NT2/D1 (cell line): ENCODE measurements at regions not wholly inside any gene's neighbourhood (a gene's known extent, or its start where the extent isn't known, plus 50 kb on each side); places are given as distances from the start of the nearest gene placed in this dataset.

ENCODE experiments used
- DNase-seq: peaks from one replicate; pipeline ENCODE4 v3.0.0-alpha.2; 2011; ENCODE audit warnings: low read depth, low spot score
- H3K27me3 ChIP-seq: 2 replicates; pipeline ENCODE4 v1.6.0; 2011; ENCODE audit warnings: mild to moderate bottlenecking; ENCODE audit not compliant: insufficient read length, insufficient read depth
- H3K36me3 ChIP-seq: 2 replicates; pipeline ENCODE4 v1.6.1; 2011; ENCODE audit warnings: mild to moderate bottlenecking, low read length, mixed read lengths; ENCODE audit not compliant: insufficient read depth, insufficient read length
- H3K4me1 ChIP-seq: 2 replicates; pipeline ENCODE4 v1.5.1; 2011; ENCODE audit not compliant: insufficient read depth, insufficient read length
- H3K4me3 ChIP-seq: 2 replicates; pipeline ENCODE4 v1.5.1; 2011; ENCODE audit warnings: low read depth; ENCODE audit not compliant: insufficient read length
- H3K9ac ChIP-seq: 2 replicates; pipeline ENCODE4 v1.6.0; 2011; ENCODE audit warnings: low read depth; ENCODE audit not compliant: insufficient read length
- H3K9me3 ChIP-seq: 2 replicates; pipeline ENCODE4 v1.5.1; 2011; ENCODE audit warnings: mild to moderate bottlenecking, low read length; ENCODE audit not compliant: insufficient read depth
- SUZ12 ChIP-seq: IDR thresholded peaks from 2 replicates; pipeline ENCODE4 v1.6.1; 2011; ENCODE audit not compliant: insufficient read length, insufficient read depth; ENCODE audit errors: extremely low read depth
- YY1 ChIP-seq: IDR thresholded peaks from 2 replicates; pipeline ENCODE4 v1.6.1; 2011; ENCODE audit not compliant: insufficient read length, insufficient read depth
- ZNF274 ChIP-seq: IDR thresholded peaks from 2 replicates; pipeline ENCODE4 v1.6.1; 2011; ENCODE audit warnings: mild to moderate bottlenecking, low read depth, low read length

DNA sequence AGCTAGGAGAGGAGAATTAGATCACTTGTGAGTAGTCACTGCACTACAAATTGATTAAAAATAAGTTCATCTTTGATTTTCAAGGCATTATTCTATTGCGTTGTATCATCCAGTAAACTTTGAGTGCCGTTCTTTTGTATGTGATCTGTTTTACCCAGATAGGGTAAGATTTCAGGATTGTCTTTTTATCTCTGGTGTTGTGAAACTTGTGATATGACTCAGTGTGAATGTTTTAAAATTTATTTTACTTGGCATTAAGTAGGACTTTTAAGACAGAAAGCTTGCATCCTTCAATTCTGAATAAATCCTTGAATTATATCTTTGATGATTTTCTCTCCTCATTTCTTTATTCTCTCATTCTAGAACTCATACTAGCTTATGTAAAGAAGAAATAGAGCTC, 93.3 kb upstream of the ADAMTS5 start:
- H3K36me3 ChIP-seq: no peaks in the 10 kb centered on the region
- no peaks in the 10 kb centered on the region for H3K4me1 ChIP-seq
- H3K9ac ChIP-seq: no peak overlapping the region
- DNase-seq: no peak
- peaks cover 5% of the 10 kb centered on the region; the same call in 1 of the 2 replicates for H3K9me3 ChIP-seq
- TF ChIP-seq YY1 (no peak), ZNF274 (no peak), SUZ12 (no peak)
- H3K27me3 ChIP-seq: no peaks in the 10 kb centered on the region
- H3K4me3 ChIP-seq: no peak overlapping the region

DNA sequence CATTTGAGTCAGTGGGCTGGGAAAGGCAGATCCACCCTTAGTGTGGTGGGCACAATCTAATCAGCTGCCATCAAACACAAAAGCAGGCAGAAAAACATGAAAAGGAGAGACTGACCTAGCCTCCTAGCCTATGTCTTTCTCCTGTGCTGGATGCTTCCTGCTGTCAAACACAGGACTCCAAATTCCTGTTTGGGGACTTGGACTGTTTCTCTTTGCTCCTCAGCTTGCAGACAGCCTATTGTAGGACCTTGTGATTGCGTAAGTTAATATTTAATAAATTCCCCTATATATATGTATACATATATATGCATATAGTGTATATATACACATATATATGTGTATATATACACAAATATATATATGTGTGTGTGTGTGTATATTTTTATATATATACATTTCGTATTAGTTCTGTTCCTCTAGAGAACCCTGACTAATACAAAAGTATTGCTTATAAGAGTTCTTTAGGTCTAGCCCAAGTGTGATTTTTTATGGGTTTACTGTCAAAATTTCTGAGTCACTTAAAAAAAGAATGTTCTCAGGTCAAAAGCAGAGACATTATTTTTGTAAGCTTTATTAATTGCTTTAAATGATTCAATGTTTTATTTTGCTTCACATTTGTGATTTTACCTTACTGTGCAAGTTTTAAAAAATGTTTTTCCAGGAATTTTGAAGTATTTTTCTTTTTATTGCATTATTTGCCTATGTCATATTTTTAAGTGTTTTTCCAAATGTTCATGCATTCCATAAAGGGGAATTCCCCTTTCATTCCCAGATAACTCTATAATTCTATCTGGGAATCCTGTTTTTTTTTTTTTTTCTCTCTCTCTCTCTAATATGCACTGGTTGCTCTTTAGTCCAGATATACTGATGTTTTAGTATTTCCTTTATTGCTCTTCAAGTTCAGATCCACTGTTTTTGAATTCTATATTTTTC, 92.1 kb upstream of the ADAMTS5 start:
- H3K9me3 ChIP-seq: peaks cover 12% of the 10 kb centered on the region
- no peaks in the 10 kb centered on the region for H3K27me3 ChIP-seq
- H3K4me3 ChIP-seq: no peak overlapping the region
- no peak for DNase-seq
- H3K36me3 ChIP-seq: no peaks in the 10 kb centered on the region
- H3K4me1 ChIP-seq: no peaks in the 10 kb centered on the region
- H3K9ac ChIP-seq: no peak overlapping the region
- TF ChIP-seq SUZ12 (no peak), YY1 (no peak), ZNF274 (no peak)

- H3K27me3 ChIP-seq: no peaks in the 10 kb centered on the region
- DNase-seq: no peak
- H3K36me3 ChIP-seq: no peaks in the 10 kb centered on the region
- H3K4me3 ChIP-seq: no peak overlapping the region
- peaks cover 17% of the 10 kb centered on the region for H3K9me3 ChIP-seq
- TF ChIP-seq ZNF274 (no peak), SUZ12 (no peak), YY1 (no peak)
- H3K9ac ChIP-seq: no peak overlapping the region
- H3K4me1 ChIP-seq: no peaks in the 10 kb centered on the region
Observed at GRCh38 chr21:27057997-27058396, 91.1 kb upstream of the ADAMTS5 start.

- Histone ChIP-seq H3K4me3 (no peak overlapping the region), H3K4me1 (no peaks in the 10 kb centered on the region), H3K9ac (no peak overlapping the region), H3K27me3 (no peaks in the 10 kb centered on the region), H3K36me3 (no peaks in the 10 kb centered on the region), H3K9me3 (0 out of 2 replicates have a peak, but pooled peaks cover 9% of the 10 kb centered on the region)
- DNase-seq: no peak
- TF ChIP-seq YY1: no peak
- TF ChIP-seq SUZ12: no peak
- TF ChIP-seq ZNF274: no peak
Observed at GRCh38 chr21:27047658-27048314, 80.9 kb upstream of the ADAMTS5 start.

GRCh38 chr21:27047283-27047657, 80.4 kb upstream of the ADAMTS5 start:
- no peaks in the 10 kb centered on the region for H3K4me1 ChIP-seq
- H3K27me3 ChIP-seq: no peaks in the 10 kb centered on the region
- DNase-seq: no peak
- 0 out of 2 replicates have a peak, but pooled peaks cover 9% of the 10 kb centered on the region for H3K9me3 ChIP-seq
- no peak overlapping the region for H3K9ac ChIP-seq
- H3K36me3 ChIP-seq: no peaks in the 10 kb centered on the region
- H3K4me3 ChIP-seq: no peak overlapping the region
- no peak for TF ChIP-seq YY1
- TF ChIP-seq SUZ12: no peak
- no peak for TF ChIP-seq ZNF274

DNA sequence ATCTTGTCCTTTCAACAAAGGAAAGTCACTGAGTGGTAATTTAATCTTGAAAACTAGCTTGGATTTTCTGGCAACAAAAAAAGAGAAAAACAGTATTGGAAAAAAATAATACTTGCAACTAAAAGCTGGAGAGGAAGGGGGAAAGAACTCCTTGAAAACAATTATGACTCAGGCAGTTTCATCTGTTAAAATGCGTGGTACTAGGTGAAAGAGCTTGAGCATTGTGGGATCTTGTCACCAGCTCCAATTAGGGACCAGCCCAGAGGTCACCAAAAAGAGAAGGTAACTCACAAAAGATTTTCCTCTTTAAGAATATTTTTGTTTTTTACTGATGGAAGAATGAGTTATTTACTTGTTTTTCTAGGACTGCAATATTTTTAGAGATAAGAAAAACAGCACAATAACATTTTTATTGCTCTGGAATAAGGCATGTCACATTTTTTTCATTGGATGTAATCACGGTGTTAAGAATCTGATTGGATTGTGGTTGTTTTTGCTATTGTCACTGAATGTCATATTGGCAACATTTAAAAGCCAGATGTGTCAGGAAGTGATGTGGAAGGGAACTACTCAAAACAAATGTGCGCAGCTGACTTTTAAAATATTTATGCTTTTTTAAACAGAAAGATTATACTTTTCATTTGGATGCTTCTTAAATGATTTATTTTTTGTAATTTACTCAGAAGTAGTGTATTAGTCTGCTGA, 78.5 kb upstream of the ADAMTS5 start:
- H3K9me3 ChIP-seq: 0 out of 2 replicates have a peak, but pooled peaks cover 9% of the 10 kb centered on the region
- no peaks in the 10 kb centered on the region for H3K27me3 ChIP-seq
- H3K36me3 ChIP-seq: no peaks in the 10 kb centered on the region
- no peak overlapping the region for H3K9ac ChIP-seq
- TF ChIP-seq YY1: no peak
- TF ChIP-seq ZNF274: no peak
- TF ChIP-seq SUZ12: no peak
- H3K4me3 ChIP-seq: no peak overlapping the region
- no peaks in the 10 kb centered on the region for H3K4me1 ChIP-seq
- DNase-seq: no peak
